ENCODE measurements at regions not wholly inside any gene's neighbourhood (a gene's known extent, or its start where the extent isn't known, plus 50 kb on each side); places are given as distances from the start of the nearest gene placed in this dataset.

GRCh38 chr1:218027152-218027551 lies 257.9 kb upstream of the RRP15 start:
- DNase-seq = no peak

- DNase-seq = no peak
Measured at GRCh38 chr1:218030846-218031245, 254.2 kb upstream of the RRP15 start.

- no peak for DNase-seq
Measured at GRCh38 chr1:218031901-218032300, 253.2 kb upstream of the RRP15 start.

GRCh38 chr1:218034468-218034867 lies 250.6 kb upstream of the RRP15 start:
- no peak for DNase-seq

- no peak for DNase-seq
Measured at GRCh38 chr1:218048828-218049420, 236.2 kb upstream of the RRP15 start.

- DNase-seq = no peak
Measured at GRCh38 chr1:218049641-218050040, 235.5 kb upstream of the RRP15 start.

GRCh38 chr1:218058730-218059129 lies 226.4 kb upstream of the RRP15 start:
- no peak for DNase-seq

GRCh38 chr1:218064426-218064825 lies 220.7 kb upstream of the RRP15 start:
- DNase-seq = no peak

GRCh38 chr1:218066332-218066731 lies 218.8 kb upstream of the RRP15 start:
- DNase-seq = no peak

GRCh38 chr1:218068241-218068640 lies 216.9 kb upstream of the RRP15 start:
- DNase-seq = no peak

- DNase-seq = no peak
Measured at GRCh38 chr1:218069180-218069579, 215.9 kb upstream of the RRP15 start.

GRCh38 chr1:218073062-218073461 lies 212.0 kb upstream of the RRP15 start:
- DNase-seq = no peak

- DNase-seq = no peak
Measured at GRCh38 chr1:218078916-218079315, 206.2 kb upstream of the RRP15 start.

- DNase-seq = no peak
Measured at GRCh38 chr1:218079347-218079746, 205.7 kb upstream of the RRP15 start.

GRCh38 chr1:218079820-218080219 lies 205.3 kb upstream of the RRP15 start:
- no peak for DNase-seq

- DNase-seq = no peak
Measured at GRCh38 chr1:218080863-218081262, 204.2 kb upstream of the RRP15 start.

- no peak for DNase-seq
Measured at GRCh38 chr1:218081358-218081757, 203.7 kb upstream of the RRP15 start.

- DNase-seq = no peak
Measured at GRCh38 chr1:218090459-218090858, 194.6 kb upstream of the RRP15 start.

- no peak for DNase-seq
Measured at GRCh38 chr1:218101409-218101808, 183.7 kb upstream of the RRP15 start.

- DNase-seq = no peak
Measured at GRCh38 chr1:218108034-218108433, 177.1 kb upstream of the RRP15 start.

GRCh38 chr1:218112862-218113261 lies 172.2 kb upstream of the RRP15 start:
- no peak for DNase-seq

GRCh38 chr1:218123968-218124367 lies 161.1 kb upstream of the RRP15 start:
- no peak for DNase-seq

GRCh38 chr1:218135371-218135770 lies 149.7 kb upstream of the RRP15 start:
- DNase-seq = no peak

GRCh38 chr1:218139761-218140160 lies 145.3 kb upstream of the RRP15 start:
- DNase-seq = no peak

- DNase-seq = no peak
Measured at GRCh38 chr1:218156595-218156994, 128.5 kb upstream of the RRP15 start.

- DNase-seq = no peak
Measured at GRCh38 chr1:218163371-218163770, 121.7 kb upstream of the RRP15 start.
